HCT116 (cell line): ENCODE measurements at regions not wholly inside any gene's neighbourhood (a gene's known extent, or its start where the extent isn't known, plus 50 kb on each side); places are given as distances from the start of the nearest gene placed in this dataset.

Experiments used
- EGR1 ChIP-seq: IDR thresholded peaks from 2 replicates; pipeline ENCODE4 v1.6.1; 2012; ENCODE audit warnings: low read depth
- EZH2 ChIP-seq: fragments of 200-600 bp; sonication (generic); IDR thresholded peaks from 2 replicates; pipeline ENCODE4 v1.6.1; 2017; ENCODE audit warnings: antibody characterized with exemption, mixed run types
- EZH2phosphoT487 ChIP-seq: fragments of 200-600 bp; IDR thresholded peaks from 2 replicates; pipeline ENCODE4 v1.6.1; 2018; ENCODE audit warnings: antibody characterized with exemption, borderline replicate concordance
- POLR2A ChIP-seq: IDR thresholded peaks from 2 replicates; pipeline ENCODE4 v1.7.0; 2011; ENCODE audit warnings: borderline replicate concordance; ENCODE audit not compliant: insufficient read depth, insufficient read length; ENCODE audit errors: extremely low read depth
- POLR2AphosphoS5 ChIP-seq: IDR thresholded peaks from 2 replicates; pipeline ENCODE4 v1.6.1; 2011; ENCODE audit warnings: mild to moderate bottlenecking, low read depth, low read length, moderate library complexity
- TF ChIP-seq, protein P1 (sequence below), 3 experiments: fragments of 200-600 bp in 1 of 3; sonication (generic) in 1 of 3; IDR thresholded peaks in 2 of 3; conservative IDR thresholded peaks in 1 of 3; 2 replicates each; pipeline ENCODE4 v1.5.1; 2012 to 2017; ENCODE audit warnings: low read depth in 2 of 3, low read length in 2 of 3, antibody characterized with exemption in 1 of 3, borderline replicate concordance in 1 of 3, control low read depth in 1 of 3, mild to moderate bottlenecking in 1 of 3, mixed read lengths in 1 of 3, mixed run types in 1 of 3, moderate library complexity in 1 of 3; ENCODE audit not compliant: insufficient read depth in 1 of 3
- TF ChIP-seq, protein P2 (sequence below): IDR thresholded peaks from 2 replicates; pipeline ENCODE4 v1.6.1; 2012; ENCODE audit warnings: low read depth
- TF ChIP-seq, protein P3 (sequence below): IDR thresholded peaks from 2 replicates; pipeline ENCODE4 v1.6.1; 2012

DNA sequence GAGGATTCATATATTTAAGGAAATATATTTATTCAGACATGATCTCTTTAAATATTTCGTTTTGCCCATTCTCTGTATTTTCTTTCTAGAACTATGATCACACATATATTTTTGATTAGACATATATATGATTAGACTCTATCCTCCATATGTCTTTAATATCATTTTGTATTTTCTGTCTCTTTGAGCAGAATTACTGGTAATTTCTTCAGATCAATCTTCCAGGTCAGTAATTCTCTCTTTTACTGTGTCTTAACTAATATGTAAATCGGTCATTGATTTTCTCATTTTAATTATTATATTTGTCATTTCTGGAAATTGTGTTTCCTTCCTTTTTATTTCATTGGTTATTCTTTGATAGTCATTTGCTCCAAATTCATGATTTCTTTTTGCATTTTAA is 586.2 kb downstream of the NR2F2 start:
- TF ChIP-seq, protein P1, sequence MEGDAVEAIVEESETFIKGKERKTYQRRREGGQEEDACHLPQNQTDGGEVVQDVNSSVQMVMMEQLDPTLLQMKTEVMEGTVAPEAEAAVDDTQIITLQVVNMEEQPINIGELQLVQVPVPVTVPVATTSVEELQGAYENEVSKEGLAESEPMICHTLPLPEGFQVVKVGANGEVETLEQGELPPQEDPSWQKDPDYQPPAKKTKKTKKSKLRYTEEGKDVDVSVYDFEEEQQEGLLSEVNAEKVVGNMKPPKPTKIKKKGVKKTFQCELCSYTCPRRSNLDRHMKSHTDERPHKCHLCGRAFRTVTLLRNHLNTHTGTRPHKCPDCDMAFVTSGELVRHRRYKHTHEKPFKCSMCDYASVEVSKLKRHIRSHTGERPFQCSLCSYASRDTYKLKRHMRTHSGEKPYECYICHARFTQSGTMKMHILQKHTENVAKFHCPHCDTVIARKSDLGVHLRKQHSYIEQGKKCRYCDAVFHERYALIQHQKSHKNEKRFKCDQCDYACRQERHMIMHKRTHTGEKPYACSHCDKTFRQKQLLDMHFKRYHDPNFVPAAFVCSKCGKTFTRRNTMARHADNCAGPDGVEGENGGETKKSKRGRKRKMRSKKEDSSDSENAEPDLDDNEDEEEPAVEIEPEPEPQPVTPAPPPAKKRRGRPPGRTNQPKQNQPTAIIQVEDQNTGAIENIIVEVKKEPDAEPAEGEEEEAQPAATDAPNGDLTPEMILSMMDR (IDR thresholded peaks at IDR 0.05 in 2 of 3, conservative IDR thresholded peaks at IDR 0.05 in 1 of 3; ENCODE audit: borderline replicate concordance in 1 of 3, insufficient read depth in 1 of 3, low read depth in 2 of 3, low read length in 2 of 3) = no peak
- TF ChIP-seq, protein P2, sequence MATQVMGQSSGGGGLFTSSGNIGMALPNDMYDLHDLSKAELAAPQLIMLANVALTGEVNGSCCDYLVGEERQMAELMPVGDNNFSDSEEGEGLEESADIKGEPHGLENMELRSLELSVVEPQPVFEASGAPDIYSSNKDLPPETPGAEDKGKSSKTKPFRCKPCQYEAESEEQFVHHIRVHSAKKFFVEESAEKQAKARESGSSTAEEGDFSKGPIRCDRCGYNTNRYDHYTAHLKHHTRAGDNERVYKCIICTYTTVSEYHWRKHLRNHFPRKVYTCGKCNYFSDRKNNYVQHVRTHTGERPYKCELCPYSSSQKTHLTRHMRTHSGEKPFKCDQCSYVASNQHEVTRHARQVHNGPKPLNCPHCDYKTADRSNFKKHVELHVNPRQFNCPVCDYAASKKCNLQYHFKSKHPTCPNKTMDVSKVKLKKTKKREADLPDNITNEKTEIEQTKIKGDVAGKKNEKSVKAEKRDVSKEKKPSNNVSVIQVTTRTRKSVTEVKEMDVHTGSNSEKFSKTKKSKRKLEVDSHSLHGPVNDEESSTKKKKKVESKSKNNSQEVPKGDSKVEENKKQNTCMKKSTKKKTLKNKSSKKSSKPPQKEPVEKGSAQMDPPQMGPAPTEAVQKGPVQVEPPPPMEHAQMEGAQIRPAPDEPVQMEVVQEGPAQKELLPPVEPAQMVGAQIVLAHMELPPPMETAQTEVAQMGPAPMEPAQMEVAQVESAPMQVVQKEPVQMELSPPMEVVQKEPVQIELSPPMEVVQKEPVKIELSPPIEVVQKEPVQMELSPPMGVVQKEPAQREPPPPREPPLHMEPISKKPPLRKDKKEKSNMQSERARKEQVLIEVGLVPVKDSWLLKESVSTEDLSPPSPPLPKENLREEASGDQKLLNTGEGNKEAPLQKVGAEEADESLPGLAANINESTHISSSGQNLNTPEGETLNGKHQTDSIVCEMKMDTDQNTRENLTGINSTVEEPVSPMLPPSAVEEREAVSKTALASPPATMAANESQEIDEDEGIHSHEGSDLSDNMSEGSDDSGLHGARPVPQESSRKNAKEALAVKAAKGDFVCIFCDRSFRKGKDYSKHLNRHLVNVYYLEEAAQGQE = no peak
- TF ChIP-seq POLR2A (no peak), EZH2phosphoT487 (no peak), EGR1 (no peak), EZH2 (no peak), POLR2AphosphoS5 (no peak)
- TF ChIP-seq, protein P3, sequence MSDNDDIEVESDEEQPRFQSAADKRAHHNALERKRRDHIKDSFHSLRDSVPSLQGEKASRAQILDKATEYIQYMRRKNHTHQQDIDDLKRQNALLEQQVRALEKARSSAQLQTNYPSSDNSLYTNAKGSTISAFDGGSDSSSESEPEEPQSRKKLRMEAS = no peak
